Endodermal cell (in vitro differentiated cells): ENCODE measurements at regions not wholly inside any gene's neighbourhood (a gene's known extent, or its start where the extent isn't known, plus 50 kb on each side); places are given as distances from the start of the nearest gene placed in this dataset.

Experiments used
- DNase-seq: peaks from one replicate; pipeline ENCODE4 v3.0.0-alpha.2; 2017
- H3K27ac ChIP-seq: 2 replicates; pipeline ENCODE4 v1.5.1; 2013; ENCODE audit warnings: mild to moderate bottlenecking, low read depth, low read length, moderate library complexity
- H3K27me3 ChIP-seq: 2 replicates; pipeline ENCODE4 v1.6.1; 2013; ENCODE audit warnings: mild to moderate bottlenecking, low read length, moderate library complexity; ENCODE audit not compliant: insufficient read depth, control insufficient read depth, poor library complexity, severe bottlenecking
- H3K36me3 ChIP-seq: 2 replicates; pipeline ENCODE4 v1.7.0; 2013; ENCODE audit warnings: mild to moderate bottlenecking, low read length, moderate library complexity; ENCODE audit not compliant: control insufficient read depth, insufficient read depth
- H3K4me1 ChIP-seq: one replicate; pipeline ENCODE4 v1.7.0; 2013; ENCODE audit warnings: low read length; ENCODE audit not compliant: control insufficient read depth, insufficient read depth
- H3K4me3 ChIP-seq: 2 replicates; pipeline ENCODE4 v1.5.1; 2013; ENCODE audit warnings: mild to moderate bottlenecking, low read length, moderate library complexity
- H3K9ac ChIP-seq: 2 replicates; pipeline ENCODE4 v1.6.1; 2013; ENCODE audit warnings: mild to moderate bottlenecking, low read length, moderate library complexity; ENCODE audit not compliant: poor library complexity, severe bottlenecking; ENCODE audit errors: extremely low read depth
- H3K9me3 ChIP-seq: 2 replicates; pipeline ENCODE4 v1.6.1; 2013; ENCODE audit warnings: mild to moderate bottlenecking, low read length, moderate library complexity; ENCODE audit not compliant: control insufficient read depth
- H3K27ac Mint-ChIP-seq: 2 replicates; pipeline ENCODE4 v1.8.0; 2020; ENCODE audit warnings: mixed read lengths
- H3K27me3 Mint-ChIP-seq: 2 replicates; pipeline ENCODE4 v1.8.0; 2021; ENCODE audit warnings: mild to moderate bottlenecking, mixed read lengths; ENCODE audit not compliant: insufficient read depth
- H3K36me3 Mint-ChIP-seq: 2 replicates; pipeline ENCODE4 v1.8.0; 2020; ENCODE audit warnings: low read depth, mixed read lengths
- H3K4me1 Mint-ChIP-seq: 2 replicates; pipeline ENCODE4 v1.8.0; 2020; ENCODE audit warnings: mixed read lengths
- H3K4me3 Mint-ChIP-seq: 2 replicates; pipeline ENCODE4 v1.8.0; 2020; ENCODE audit warnings: mild to moderate bottlenecking, moderate library complexity, mixed read lengths
- H3K9me3 Mint-ChIP-seq: 2 replicates; pipeline ENCODE4 v1.8.0; 2020; ENCODE audit warnings: mild to moderate bottlenecking, mixed read lengths
- CTCF ChIP-seq: fragments of 200-600 bp; sonication (generic); conservative IDR thresholded peaks from 2 replicates; pipeline ENCODE4 v1.5.0; 2021; ENCODE audit warnings: antibody characterized with exemption, mild to moderate bottlenecking
- WGBS, 2 experiments: methylation state at CpG; one replicate each; pipeline versions ENCODE4 v1.1.5 to v1.1.7; 2013; ENCODE audit warnings: missing lambda C conversion rate in 2 of 2, mixed read lengths in 1 of 2; ENCODE audit not compliant: insufficient coverage in 1 of 2, insufficient read length in 1 of 2; 5-methylcytosine and 5-hydroxymethylcytosine counted together

DNA sequence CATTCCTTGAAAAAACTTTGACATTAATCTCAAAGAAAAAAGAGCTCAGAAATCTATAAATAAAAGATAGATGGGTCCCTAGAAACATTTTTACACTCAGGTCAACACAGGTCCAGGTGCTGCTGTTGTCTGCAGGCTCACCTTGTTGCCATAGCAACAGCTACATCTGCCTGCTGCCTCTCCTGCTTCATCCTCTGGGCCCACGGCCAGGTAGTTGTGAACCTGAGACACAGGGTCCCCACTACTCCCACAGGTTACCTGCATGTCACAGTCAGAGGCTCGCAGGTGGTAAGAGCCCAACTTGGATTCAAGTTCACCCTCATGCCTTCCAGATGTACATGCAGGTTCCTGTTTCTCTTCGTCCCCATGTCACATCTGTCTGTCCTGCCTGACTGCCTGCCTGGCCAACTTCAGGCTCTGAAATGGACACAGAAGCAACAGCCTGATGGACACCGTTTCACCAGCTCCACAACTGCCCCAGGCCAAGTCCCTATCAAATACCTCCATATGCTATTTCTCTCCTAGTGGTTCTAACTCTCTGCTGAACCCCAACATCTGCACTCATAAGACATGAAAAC is 88.3 kb upstream of the SALL3 start:
- H3K27me3 Mint-ChIP-seq: peaks cover 2% of the 10 kb centered on the region
- no peaks in the 10 kb centered on the region for H3K4me1 ChIP-seq
- 71 to 89% methylated on average over 2 to 4 of the region's 4 CpGs for WGBS, 2 experiments
- H3K9me3 Mint-ChIP-seq: peaks cover 47% of the 10 kb centered on the region
- TF ChIP-seq CTCF: no peak
- no peak overlapping the region for H3K27ac ChIP-seq
- no peak for DNase-seq
- H3K27ac Mint-ChIP-seq: no peak overlapping the region
- no peaks in the 10 kb centered on the region for H3K27me3 ChIP-seq
- H3K36me3 ChIP-seq: no peaks in the 10 kb centered on the region
- H3K4me1 Mint-ChIP-seq: no peaks in the 10 kb centered on the region
- H3K36me3 Mint-ChIP-seq: no peaks in the 10 kb centered on the region
- H3K9me3 ChIP-seq: peaks cover 24% of the 10 kb centered on the region
- no peak overlapping the region for H3K4me3 ChIP-seq
- no peak overlapping the region for H3K9ac ChIP-seq
- no peak overlapping the region for H3K4me3 Mint-ChIP-seq

DNA sequence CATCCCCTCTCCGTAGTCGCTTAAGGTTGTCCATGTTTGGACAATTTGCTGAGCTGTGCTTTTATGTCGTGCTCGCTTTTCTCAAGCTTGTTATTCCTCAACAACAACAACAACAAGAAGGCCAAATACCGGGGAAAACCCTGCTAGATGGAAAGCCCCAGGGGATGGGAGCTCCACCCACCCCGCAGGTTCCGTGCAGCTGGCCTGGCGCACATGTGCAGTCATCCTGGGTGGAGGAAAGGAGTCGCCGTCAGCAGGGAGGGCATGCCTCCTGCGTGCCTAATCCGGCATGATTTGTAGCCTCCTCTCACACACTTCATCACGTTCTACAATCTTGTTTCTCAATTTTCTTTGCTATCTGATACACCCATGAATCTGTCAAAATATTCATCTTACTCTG is 87.4 kb upstream of the SALL3 start:
- Histone ChIP-seq H3K27me3 (no peaks in the 10 kb centered on the region), H3K4me1 (no peaks in the 10 kb centered on the region), H3K4me3 (no peak overlapping the region), H3K27ac (no peak overlapping the region), H3K36me3 (no peaks in the 10 kb centered on the region), H3K9me3 (peaks cover 24% of the 10 kb centered on the region), H3K9ac (no peak overlapping the region)
- Mint-ChIP-seq H3K36me3 (no peaks in the 10 kb centered on the region), H3K4me1 (no peaks in the 10 kb centered on the region), H3K27ac (no peak overlapping the region), H3K9me3 (peaks cover 42% of the 10 kb centered on the region), H3K4me3 (no peak overlapping the region), H3K27me3 (peaks cover 2% of the 10 kb centered on the region)
- no peak for DNase-seq
- no peak for TF ChIP-seq CTCF
- WGBS, 2 experiments: 92 to 96% methylated on average over 11 to 13 of the region's 13 CpGs

DNA sequence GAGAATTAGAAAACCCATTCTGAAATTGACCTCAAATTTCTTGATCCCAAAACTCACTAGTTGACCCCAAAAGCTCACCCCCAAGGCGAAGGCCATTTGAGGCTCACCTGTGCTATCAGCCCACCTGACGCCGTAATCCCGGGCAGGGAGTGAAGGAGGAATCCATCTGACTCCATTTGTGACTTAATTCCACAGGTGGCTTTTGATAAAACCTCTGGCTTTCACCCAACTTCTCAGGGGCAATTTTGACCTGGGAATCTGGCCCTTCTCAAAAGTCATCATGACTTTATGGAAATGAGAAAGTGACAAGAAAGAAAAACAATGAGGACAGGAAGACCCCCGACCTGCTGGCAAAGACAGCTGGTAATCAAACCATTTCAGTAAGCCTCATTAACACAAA is 86.9 kb upstream of the SALL3 start:
- no peak overlapping the region for H3K27ac Mint-ChIP-seq
- H3K27me3 Mint-ChIP-seq: peaks cover 2% of the 10 kb centered on the region
- no peak overlapping the region for H3K4me3 Mint-ChIP-seq
- no peak for DNase-seq
- no peaks in the 10 kb centered on the region for H3K4me1 Mint-ChIP-seq
- no peaks in the 10 kb centered on the region for H3K27me3 ChIP-seq
- no peak overlapping the region for H3K9ac ChIP-seq
- H3K36me3 ChIP-seq: no peaks in the 10 kb centered on the region
- no peak overlapping the region for H3K4me3 ChIP-seq
- 90 to 100% methylated on average over 3 to 5 of the region's 5 CpGs for WGBS, 2 experiments
- no peaks in the 10 kb centered on the region for H3K36me3 Mint-ChIP-seq
- H3K4me1 ChIP-seq: no peaks in the 10 kb centered on the region
- H3K9me3 ChIP-seq: peaks cover 24% of the 10 kb centered on the region
- no peak for TF ChIP-seq CTCF
- no peak overlapping the region for H3K27ac ChIP-seq
- peaks cover 37% of the 10 kb centered on the region for H3K9me3 Mint-ChIP-seq
